HCT116 (cell line): ENCODE measurements at regions not wholly inside any gene's neighbourhood (a gene's known extent, or its start where the extent isn't known, plus 50 kb on each side); places are given as distances from the start of the nearest gene placed in this dataset.

Experiments used
- ATAC-seq: fragments of 200-7000 bp; cut with Tn5 transposase; 2 replicates; pipeline ENCODE4 v1.9.1; 2020; ENCODE audit warnings: mild to moderate bottlenecking, moderate library complexity
- BruUV-seq: library from RNA; stranded (reverse); fragments of 400-500 nt; replicated peaks from 2 replicates; lab custom pipeline; 2021; lab: Mats Ljungman, UMichigan
- CTCF ChIA-PET: fragments of 300-600 bp; sonication (Branson Sonifier 250); formaldehyde crosslinking; loops from one replicate; lab custom pipeline; 2021; ENCODE audit warnings: antibody characterized with exemption; lab: Charles Lee
- POLR2A ChIA-PET: fragments of 300-600, 350-600 bp; sonication (Branson Sonifier 250); formaldehyde crosslinking; loops from one replicate; lab custom pipeline; 2021; ENCODE audit warnings: antibody characterized with exemption; lab: Charles Lee
- RAD21 ChIA-PET, 2 experiments: fragments of 300-600 bp; sonication (Branson Sonifier 250); formaldehyde crosslinking; loops; one replicate each; lab custom pipeline; 2023; ENCODE audit warnings: low total read pairs in 2 of 2; ENCODE audit not compliant: uncharacterized antibody in 2 of 2, unreplicated experiment in 2 of 2, low non-redundant PET in 1 of 2; lab: Charles Lee
- DNase-seq: peaks from one replicate; pipeline ENCODE4 v3.0.0-alpha.2; 2010; ENCODE audit warnings: low read depth, low spot score
- H2AFZ ChIP-seq: fragments of 200-600 bp; shearing (Covaris generic), sonication (generic); 2 replicates; pipeline ENCODE4 v1.6.1; 2017; ENCODE audit warnings: low read depth, mixed run types, mixed read lengths, antibody characterized with exemption, low read length; ENCODE audit not compliant: poor library complexity, severe bottlenecking
- H3K27ac ChIP-seq: 2 replicates; pipeline ENCODE4 v1.5.1; 2012; ENCODE audit warnings: low read depth, low read length
- H3K27me3 ChIP-seq: fragments of 200-600 bp; sonication (generic); 2 replicates; pipeline ENCODE4 v1.6.1; 2016; ENCODE audit warnings: mixed run types, low read length, mixed read lengths; ENCODE audit not compliant: insufficient read depth
- H3K36me3 ChIP-seq, 2 experiments: fragments of 200-500 bp in 1 of 2; fragments of 200-600 bp in 1 of 2; sonication (Bioruptor generic) in 1 of 2; sonication (generic) in 1 of 2; 2 replicates each; pipeline versions ENCODE4 v1.5.1 to v1.6.1; 2014 to 2016; ENCODE audit warnings: low read length in 2 of 2, inconsistent platforms in 1 of 2, mixed read lengths in 1 of 2, mixed run types in 1 of 2; ENCODE audit not compliant: insufficient read depth in 2 of 2, control insufficient read depth in 1 of 2
- H3K4me1 ChIP-seq, 2 experiments: fragments of 200-600 bp in 1 of 2; sonication (generic) in 1 of 2; 2 replicates each; pipeline versions ENCODE4 v1.5.1 to v1.6.1; 2012 to 2017; ENCODE audit warnings: low read length in 2 of 2, inconsistent platforms in 1 of 2, mild to moderate bottlenecking in 1 of 2, mixed read lengths in 1 of 2, mixed run types in 1 of 2, moderate library complexity in 1 of 2; ENCODE audit not compliant: insufficient read depth in 2 of 2, control insufficient read depth in 1 of 2
- H3K4me2 ChIP-seq: fragments of 200-600 bp; sonication (generic); 2 replicates; pipeline ENCODE4 v1.6.1; 2017; ENCODE audit warnings: mixed run types, low read length, mixed read lengths
- H3K4me3 ChIP-seq, 2 experiments: fragments of 200-600 bp in 1 of 2; sonication (generic) in 1 of 2; replicated peaks in 1 of 2; 2 replicates each; pipeline ENCODE4 v1.5.1; 2011 to 2016; ENCODE audit warnings: low read length in 2 of 2, control low read depth in 1 of 2, low read depth in 1 of 2, mild to moderate bottlenecking in 1 of 2, mixed read lengths in 1 of 2, mixed run types in 1 of 2
- H3K79me2 ChIP-seq: fragments of 200-600 bp; sonication (generic); 2 replicates; pipeline ENCODE4 v1.6.1; 2017; ENCODE audit warnings: mild to moderate bottlenecking, mixed run types, low read length, moderate library complexity, mixed read lengths; ENCODE audit not compliant: insufficient read depth
- H3K9ac ChIP-seq: fragments of 200-600 bp; sonication (generic); 2 replicates; pipeline ENCODE4 v1.6.1; 2016; ENCODE audit warnings: low read length, mixed read lengths
- H3K9me2 ChIP-seq: fragments of 200-600 bp; sonication (generic), shearing (Covaris generic); 2 replicates; pipeline ENCODE4 v1.6.1; 2017; ENCODE audit warnings: mixed run types, mild to moderate bottlenecking, moderate library complexity; ENCODE audit not compliant: insufficient read depth
- H3K9me3 ChIP-seq, 2 experiments: fragments of 200-500 bp in 1 of 2; fragments of 200-600 bp in 1 of 2; sonication (Bioruptor generic) in 1 of 2; sonication (generic) in 1 of 2; 2 replicates each; pipeline ENCODE4 v1.6.1; 2014 to 2017; ENCODE audit warnings: low read length in 2 of 2, mixed read lengths in 2 of 2, inconsistent platforms in 1 of 2, low read depth in 1 of 2, mild to moderate bottlenecking in 1 of 2, mixed run types in 1 of 2, moderate library complexity in 1 of 2; ENCODE audit not compliant: control insufficient read depth in 1 of 2, insufficient read depth in 1 of 2
- H4K20me1 ChIP-seq: fragments of 200-600 bp; sonication (generic), shearing (Covaris generic); 2 replicates; pipeline ENCODE4 v1.6.1; 2017; ENCODE audit warnings: mixed run types, mild to moderate bottlenecking, moderate library complexity; ENCODE audit not compliant: insufficient read depth
- EGR1 ChIP-seq: IDR thresholded peaks from 2 replicates; pipeline ENCODE4 v1.6.1; 2012; ENCODE audit warnings: low read depth
- POLR2A ChIP-seq: IDR thresholded peaks from 2 replicates; pipeline ENCODE4 v1.7.0; 2011; ENCODE audit warnings: borderline replicate concordance; ENCODE audit not compliant: insufficient read depth, insufficient read length; ENCODE audit errors: extremely low read depth
- RAD21 ChIP-seq: IDR thresholded peaks from 2 replicates; pipeline ENCODE4 v1.6.1; 2012; ENCODE audit warnings: low read depth, mild to moderate bottlenecking
- SIN3A ChIP-seq: IDR thresholded peaks from 2 replicates; pipeline ENCODE4 v1.6.1; 2012; ENCODE audit warnings: low read depth
- TCF7L2 ChIP-seq: IDR thresholded peaks from 2 replicates; pipeline ENCODE4 v1.7.0; 2011; ENCODE audit warnings: borderline replicate concordance, inconsistent platforms; ENCODE audit not compliant: insufficient read depth, insufficient read length; ENCODE audit errors: extremely low read depth
- ZFX ChIP-seq: fragments of 450-650 bp; IDR thresholded peaks from 2 replicates; pipeline ENCODE4 v1.6.1; 2017
- ZNF274 ChIP-seq: fragments of 200-500 bp; sonication (Bioruptor generic); IDR thresholded peaks from 2 replicates; pipeline ENCODE4 v1.6.1; 2014; ENCODE audit warnings: mild to moderate bottlenecking, low read depth, low read length, inconsistent platforms
- intact Hi-C: fragments of 100-400 bp; cut with micrococcal nuclease; formaldehyde crosslinking; loops from 2 replicates; pipeline ENCODE4 v1.10.0; 2022
- TF ChIP-seq, protein P1 (sequence below): IDR thresholded peaks from 2 replicates; pipeline ENCODE4 v1.6.1; 2011; ENCODE audit warnings: mild to moderate bottlenecking, low read length, moderate library complexity; ENCODE audit not compliant: insufficient replicate concordance; ENCODE audit errors: extremely low read depth
- TF ChIP-seq, protein P2 (sequence below): IDR thresholded peaks from 2 replicates; pipeline ENCODE4 v1.6.1; 2012; ENCODE audit warnings: low read depth

DNA sequence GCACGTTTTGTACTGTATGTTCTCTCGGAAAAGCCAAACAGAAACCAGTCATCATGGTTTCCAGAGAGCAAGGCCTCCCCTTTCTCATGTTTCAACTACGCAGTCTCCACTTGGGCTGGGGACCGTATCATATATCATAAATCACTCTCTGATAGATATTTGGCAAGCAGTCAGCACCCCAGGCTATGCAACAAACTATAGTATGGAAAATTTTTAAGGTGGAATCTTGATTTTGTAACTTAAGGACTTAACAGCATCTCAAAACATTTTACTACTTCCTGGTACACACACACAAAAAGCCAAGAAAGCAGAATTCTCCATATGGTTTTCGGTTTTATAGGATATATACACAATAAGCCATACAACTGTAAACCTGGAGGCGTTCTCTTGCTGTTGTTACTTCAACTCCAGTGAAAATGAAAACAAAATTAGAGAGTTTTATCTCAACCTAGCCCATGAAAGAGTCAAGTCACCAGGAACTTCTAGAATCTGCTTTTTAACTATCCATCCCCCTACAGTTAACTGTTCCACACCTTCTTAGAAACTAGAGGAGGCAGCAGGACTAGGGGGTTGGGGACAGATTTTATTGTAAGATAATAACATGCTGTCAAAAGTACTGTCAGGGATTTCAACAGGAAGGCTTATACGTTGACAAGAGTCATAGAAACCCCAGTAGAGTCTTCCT is 283.4 kb downstream of the NFIB start:
- ChIA-PET POLR2A (no interaction called here), CTCF (no interaction called here), RAD21 (no interaction called here)
- intact Hi-C loops, result no loop called here
- no peaks in the 10 kb centered on the region for H3K79me2 ChIP-seq
- H3K27ac ChIP-seq, result no peak overlapping the region
- H3K9ac ChIP-seq, result no peak overlapping the region
- H3K36me3 ChIP-seq, result no peaks in the 10 kb centered on the region
- DNase-seq (no peak), ATAC-seq (no peak)
- no peak for TF ChIP-seq ZFX
- no peak for TF ChIP-seq POLR2A
- TF ChIP-seq, protein P1, sequence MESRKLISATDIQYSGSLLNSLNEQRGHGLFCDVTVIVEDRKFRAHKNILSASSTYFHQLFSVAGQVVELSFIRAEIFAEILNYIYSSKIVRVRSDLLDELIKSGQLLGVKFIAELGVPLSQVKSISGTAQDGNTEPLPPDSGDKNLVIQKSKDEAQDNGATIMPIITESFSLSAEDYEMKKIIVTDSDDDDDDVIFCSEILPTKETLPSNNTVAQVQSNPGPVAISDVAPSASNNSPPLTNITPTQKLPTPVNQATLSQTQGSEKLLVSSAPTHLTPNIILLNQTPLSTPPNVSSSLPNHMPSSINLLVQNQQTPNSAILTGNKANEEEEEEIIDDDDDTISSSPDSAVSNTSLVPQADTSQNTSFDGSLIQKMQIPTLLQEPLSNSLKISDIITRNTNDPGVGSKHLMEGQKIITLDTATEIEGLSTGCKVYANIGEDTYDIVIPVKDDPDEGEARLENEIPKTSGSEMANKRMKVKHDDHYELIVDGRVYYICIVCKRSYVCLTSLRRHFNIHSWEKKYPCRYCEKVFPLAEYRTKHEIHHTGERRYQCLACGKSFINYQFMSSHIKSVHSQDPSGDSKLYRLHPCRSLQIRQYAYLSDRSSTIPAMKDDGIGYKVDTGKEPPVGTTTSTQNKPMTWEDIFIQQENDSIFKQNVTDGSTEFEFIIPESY, result no peak
- no peak for TF ChIP-seq SIN3A
- TF ChIP-seq RAD21, result no peak
- no peak for TF ChIP-seq ZNF274
- no peak for TF ChIP-seq EGR1
- no peak for TF ChIP-seq TCF7L2
- TF ChIP-seq, protein P2, sequence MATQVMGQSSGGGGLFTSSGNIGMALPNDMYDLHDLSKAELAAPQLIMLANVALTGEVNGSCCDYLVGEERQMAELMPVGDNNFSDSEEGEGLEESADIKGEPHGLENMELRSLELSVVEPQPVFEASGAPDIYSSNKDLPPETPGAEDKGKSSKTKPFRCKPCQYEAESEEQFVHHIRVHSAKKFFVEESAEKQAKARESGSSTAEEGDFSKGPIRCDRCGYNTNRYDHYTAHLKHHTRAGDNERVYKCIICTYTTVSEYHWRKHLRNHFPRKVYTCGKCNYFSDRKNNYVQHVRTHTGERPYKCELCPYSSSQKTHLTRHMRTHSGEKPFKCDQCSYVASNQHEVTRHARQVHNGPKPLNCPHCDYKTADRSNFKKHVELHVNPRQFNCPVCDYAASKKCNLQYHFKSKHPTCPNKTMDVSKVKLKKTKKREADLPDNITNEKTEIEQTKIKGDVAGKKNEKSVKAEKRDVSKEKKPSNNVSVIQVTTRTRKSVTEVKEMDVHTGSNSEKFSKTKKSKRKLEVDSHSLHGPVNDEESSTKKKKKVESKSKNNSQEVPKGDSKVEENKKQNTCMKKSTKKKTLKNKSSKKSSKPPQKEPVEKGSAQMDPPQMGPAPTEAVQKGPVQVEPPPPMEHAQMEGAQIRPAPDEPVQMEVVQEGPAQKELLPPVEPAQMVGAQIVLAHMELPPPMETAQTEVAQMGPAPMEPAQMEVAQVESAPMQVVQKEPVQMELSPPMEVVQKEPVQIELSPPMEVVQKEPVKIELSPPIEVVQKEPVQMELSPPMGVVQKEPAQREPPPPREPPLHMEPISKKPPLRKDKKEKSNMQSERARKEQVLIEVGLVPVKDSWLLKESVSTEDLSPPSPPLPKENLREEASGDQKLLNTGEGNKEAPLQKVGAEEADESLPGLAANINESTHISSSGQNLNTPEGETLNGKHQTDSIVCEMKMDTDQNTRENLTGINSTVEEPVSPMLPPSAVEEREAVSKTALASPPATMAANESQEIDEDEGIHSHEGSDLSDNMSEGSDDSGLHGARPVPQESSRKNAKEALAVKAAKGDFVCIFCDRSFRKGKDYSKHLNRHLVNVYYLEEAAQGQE, result no peak
- H3K4me1 ChIP-seq, result no peaks in the 10 kb centered on the region; a peak in 1 of 4 replicates
- no peaks in the 10 kb centered on the region for H3K9me3 ChIP-seq
- no peak overlapping the region for H3K4me3 ChIP-seq
- H3K4me2 ChIP-seq, result no peak overlapping the region
- no peaks in the 10 kb centered on the region for H3K9me2 ChIP-seq
- no peaks in the 10 kb centered on the region for H3K27me3 ChIP-seq
- no peaks in the 10 kb centered on the region; the same call in 1 of the 2 replicates for H4K20me1 ChIP-seq
- no peak overlapping the region for H2AFZ ChIP-seq
- BruUV-seq, result no TSS peak
